Colon (tissue), 2 donors: ENCODE measurements at regions not wholly inside any gene's neighbourhood (a gene's known extent, or its start where the extent isn't known, plus 50 kb on each side); places are given as distances from the start of the nearest gene placed in this dataset.
"Not testable (repeated sequence)": the region's sequence is repeated elsewhere in the genome, so short reads cannot be mapped to it uniquely, and the experiment has no call there.

ENCODE experiments used
- FAIRE-seq: peaks from 2 replicates; lab custom pipeline; 2012; peaks lifted over from hg19 to GRCh38; lab: Jason Lieb, UNC
- donor health status: control.
- donor health status: control.

DNA sequence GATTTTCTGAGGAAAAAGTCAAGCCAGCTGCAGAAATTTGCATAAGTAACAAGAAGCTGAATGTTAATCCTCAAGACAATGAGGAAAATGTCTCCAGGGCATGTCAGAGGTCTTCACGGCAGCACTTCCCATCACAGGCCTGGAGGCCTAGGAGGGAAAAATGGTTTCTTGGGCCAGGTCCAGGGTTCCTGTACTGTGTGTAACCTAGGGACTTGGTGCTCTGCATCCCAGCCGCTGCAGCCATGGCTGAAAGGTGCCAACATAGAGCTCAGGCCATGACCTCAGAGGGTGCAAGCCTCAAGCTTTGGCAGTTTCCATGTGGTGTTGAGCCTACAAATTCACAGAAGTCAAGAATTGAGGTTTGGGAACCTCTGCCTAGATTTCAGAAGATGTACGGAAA lies 144.1 kb downstream of the AKR1D1 start:
- not testable (repeated sequence) for FAIRE-seq

DNA sequence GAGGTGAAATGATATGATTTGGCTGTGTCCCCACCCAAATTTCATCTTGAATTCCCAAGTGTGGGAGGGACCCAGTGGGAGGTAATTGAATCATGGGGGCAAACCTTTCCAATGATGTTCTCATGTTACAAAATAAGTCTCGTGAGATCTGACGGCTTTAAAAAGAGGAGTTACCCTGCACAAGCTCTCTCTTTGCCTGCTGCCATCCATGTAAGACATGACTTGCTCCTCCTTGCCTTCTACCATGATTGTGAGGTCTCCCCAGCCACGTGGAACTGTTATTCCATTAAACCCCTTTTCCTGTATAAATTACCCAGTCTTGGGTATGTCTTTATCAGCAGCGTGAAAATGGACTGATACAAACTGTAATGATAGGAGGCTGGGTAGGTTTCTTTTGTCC lies 145.1 kb downstream of the AKR1D1 start:
- not testable (repeated sequence) for FAIRE-seq

DNA sequence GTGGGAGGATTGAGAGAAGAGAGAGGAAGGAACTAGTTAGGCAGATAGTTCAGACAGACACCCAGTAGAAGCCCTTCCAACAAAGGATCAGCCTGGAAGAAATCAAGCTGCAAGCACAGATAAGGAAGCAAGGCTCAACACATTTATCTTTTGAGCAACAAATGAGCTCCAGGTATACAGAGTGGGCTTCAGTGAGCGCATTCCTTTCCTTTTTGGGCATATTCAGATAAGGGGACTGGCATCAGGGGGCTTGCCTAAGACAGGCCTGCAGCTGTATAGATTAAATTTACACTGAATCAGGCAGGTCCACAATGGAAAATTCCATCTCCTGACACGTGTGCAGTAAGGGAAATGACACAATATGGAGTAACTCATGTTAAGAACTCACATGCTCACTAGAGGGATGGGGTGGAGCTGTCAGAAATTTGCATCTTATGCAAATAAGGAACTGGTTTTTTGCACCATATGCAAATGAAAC lies 147.2 kb downstream of the AKR1D1 start:
- no peak for FAIRE-seq

DNA sequence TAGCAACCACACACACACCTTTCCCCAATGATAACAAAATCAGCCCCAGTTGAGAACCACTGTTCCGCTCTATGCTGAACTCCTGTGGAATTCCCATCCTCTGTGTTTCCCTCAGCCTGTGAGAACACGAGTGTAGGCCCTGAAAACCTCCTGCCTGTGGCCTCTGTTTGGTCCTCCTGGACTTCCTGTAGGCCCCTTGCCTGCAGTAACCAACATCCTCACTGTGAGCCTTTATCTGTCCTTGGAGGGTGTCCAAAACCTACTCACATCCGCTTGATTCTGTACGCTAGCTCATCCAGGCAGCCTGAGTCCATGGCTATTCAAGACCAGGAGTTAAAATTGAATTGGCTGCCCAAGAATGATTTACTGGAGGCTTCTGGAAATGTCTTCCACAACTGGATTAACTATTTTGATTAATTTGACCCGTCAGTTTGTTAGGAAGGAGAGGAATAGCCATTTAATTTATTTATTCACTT lies 149.8 kb downstream of the AKR1D1 start:
- FAIRE-seq = no peak

DNA sequence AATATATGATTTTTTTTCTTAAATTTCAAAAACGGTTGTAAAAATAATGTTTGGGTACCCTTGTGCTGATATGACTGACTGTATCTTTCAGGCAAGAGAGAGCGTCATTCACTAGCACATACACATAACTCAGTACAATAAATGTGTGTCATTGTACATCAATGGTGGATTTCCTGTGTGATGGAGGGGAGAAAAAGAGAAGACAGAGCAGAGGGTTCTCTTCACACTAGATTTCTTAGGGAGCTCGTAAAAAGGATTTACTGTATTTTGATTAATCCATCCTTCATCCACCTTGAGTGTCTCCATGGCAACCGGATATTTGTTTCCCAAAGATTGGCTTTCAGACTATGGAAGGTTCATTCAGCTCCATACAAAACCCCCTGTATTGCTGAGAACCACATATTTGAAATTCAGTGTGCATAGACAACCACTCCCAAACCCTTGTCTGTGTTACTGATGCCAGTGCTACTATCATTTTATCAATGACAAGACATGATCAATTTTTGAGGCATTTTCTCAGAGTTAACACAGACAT lies 150.6 kb downstream of the AKR1D1 start:
- no peak for FAIRE-seq

DNA sequence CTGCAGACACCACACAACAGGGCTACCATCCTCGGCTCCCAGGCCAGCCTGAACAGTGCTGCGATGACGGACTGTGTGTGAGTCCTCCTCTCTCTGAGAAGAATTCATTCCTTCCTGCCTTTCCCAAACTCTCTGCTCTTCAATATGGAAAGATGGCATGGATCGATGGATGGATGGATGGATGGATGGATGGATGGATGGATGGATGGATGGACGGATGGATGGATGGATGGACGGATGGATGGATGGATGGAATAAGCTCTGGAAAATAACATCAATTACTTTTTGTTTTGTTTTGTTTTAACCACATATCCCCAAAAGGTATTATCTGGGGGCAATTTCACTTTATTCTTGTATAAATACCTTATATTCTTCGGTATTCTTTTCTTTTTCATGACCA lies 151.9 kb downstream of the AKR1D1 start:
- no peak for FAIRE-seq

DNA sequence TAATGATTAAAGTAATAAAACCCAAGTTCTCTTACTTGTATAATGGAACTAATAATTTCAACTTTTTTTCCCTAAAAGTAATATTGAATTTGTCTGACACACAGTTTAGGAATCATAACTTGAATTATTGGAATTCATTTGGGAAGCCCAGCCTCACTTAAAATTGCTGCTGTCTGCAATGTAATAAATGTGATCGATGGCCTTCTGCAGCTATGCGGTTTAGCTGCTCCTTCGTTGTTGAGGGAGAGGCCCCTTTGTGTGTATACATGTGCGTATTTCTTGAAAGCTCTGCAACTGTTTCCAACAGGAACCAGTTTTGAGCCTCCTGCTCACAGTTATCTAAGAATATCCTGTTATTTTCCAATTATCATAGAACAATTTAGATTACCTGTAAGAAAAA lies 152.5 kb downstream of the AKR1D1 start:
- no peak for FAIRE-seq

DNA sequence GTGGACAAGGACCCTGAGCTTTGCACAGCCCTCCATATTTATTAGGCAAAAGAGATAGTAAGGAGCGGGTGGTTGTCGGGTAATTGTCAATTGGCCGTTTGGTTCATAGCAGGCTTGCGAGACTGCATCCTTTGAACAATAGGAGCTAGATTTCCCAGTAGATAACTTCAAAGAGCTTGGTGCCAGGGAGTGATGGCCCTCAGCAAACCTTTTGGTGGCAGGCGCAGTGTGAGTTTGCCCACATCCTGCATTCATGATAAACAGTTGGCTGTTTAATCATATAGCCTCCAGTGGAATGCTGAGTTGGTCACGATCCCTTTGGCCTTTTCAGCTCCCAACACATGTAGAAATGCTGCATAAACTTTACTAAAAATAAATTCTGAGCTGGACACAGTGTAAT lies 156.9 kb downstream of the AKR1D1 start:
- no peak for FAIRE-seq

DNA sequence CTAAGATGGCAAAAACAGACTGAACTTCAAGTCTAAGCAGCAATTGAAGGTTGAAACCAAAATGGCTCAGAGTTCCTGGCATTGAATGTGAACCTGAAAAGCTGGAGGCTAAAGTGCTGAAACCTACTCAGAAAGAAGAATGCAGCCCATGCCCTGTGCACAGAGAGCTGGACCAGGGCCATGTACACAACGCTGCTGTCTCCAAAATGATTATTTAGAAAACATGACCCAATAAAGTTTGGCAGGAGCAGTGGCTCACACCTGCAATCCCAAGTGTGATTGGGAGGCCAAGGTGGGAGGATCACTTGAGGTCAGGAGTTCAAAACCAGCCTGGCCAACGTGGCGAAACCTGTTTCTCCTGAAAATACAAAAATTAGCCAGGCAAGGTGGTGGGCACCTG lies 158.9 kb downstream of the AKR1D1 start:
- no peak for FAIRE-seq

DNA sequence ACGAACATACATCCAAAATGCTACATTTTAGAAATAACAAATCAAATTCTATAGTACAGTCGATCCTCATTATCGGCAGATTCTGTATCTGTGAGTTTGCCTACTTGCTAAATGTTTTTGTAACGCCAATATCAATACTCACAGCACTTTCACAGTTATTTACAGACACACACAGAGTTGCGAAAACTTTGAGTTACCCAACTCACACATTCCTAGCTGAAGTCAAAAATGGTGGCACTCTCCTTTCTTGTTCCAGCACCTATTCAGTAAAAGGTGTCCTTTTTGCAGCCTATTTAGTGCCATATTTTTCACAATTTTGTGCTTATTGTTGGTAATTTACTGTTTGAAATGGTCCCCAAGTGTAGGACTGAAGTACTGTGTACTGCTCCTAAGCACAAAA lies 161.7 kb downstream of the AKR1D1 start:
- no peak for FAIRE-seq

DNA sequence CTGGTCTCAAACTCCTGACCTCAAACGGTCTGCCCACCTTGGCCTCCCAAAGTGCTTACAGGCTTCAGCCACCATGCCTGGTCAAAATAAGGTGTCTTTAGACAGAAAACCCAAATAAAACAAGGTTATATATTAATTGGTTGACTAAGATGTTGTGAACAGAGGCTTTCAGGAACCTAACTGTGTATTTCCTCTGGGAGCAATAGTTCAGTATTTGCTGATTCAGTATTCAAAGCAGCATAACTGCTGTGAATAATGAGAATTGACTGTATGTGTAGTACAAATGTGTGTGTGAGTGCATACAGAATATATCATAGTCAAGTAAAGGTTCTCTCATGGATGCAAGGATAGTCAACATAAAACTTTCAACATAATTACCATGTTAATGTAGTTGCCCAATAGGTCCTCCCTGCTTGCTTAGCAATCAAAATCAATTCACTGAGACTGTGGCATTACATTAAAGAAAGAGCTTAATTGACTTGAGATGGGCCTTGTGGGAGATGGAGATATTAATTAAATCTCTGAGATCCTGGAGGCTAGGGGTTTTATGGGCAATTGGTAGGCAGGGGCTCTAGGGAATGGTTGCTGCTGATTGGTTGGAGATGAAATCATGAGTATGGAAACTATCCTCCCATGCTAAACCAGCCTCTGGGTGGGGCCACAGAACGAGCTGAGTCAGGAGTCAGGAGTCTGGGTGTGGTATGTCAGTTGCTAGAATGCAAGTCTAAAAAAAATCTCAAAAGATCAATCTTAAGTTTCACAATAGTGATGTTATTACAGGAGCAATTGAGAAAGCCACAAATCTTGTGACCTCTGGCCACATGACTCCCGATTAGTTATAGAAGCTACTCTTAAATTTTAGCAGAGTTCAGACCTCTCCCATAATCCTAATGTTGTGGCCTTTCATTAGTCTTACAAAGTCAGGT lies 162.7 kb downstream of the AKR1D1 start:
- FAIRE-seq = no peak

DNA sequence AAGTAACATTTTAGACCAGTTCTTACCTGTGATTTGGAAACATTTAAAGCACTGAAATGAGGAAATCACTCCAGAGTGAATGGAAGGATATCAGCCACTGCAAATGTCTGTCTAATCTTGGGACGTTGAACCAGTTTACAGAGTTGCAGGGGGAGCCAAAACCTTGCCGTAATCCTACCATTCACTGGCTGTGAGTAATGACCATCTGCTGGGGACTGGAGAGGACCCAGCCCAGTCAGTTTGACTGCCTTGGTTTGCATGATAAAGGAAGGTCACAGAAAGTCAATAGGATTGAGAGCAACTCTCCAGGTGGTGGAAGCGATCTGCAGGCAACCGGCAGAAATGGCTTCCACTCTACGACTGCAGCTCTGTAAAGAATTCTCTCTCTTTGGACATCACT lies 167.2 kb downstream of the AKR1D1 start:
- no peak for FAIRE-seq

DNA sequence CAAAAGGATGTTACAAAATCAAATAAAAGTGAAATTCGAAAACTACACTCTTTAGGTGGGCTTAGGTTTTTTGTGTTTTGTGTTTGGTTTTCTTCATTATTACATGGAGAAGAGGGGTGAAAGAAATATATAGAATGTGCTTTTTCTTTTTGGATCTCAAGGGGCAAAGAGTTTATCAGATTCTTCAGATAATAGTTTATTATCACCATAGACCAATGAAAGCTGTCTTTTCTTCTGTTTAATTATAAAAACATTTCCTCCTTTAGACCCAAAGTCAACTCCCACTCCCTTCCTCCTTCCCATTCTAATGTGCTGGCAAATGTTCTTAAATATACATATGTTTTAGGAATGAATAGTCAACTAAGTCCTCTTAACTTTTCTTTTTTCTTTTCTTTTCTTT lies 167.6 kb downstream of the AKR1D1 start:
- FAIRE-seq = no peak

DNA sequence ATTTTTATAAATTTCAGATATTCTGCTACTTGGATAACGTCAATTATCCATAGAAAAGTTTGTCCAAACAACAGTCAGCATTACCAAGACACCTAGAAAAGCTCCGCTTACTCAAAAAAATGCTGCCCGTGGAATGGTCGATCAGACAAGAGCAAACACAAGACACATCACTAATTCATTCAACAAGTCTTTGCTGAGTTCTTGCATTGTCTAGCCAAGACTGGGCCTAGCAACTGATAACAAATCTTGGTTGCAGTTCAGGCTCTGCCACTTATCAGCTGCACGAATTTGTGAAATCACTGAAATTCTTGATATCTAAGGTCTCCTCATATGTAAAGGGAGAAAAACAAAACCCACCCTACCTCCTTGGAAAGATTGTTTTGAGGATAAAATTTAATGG lies 168.3 kb downstream of the AKR1D1 start:
- no peak for FAIRE-seq

DNA sequence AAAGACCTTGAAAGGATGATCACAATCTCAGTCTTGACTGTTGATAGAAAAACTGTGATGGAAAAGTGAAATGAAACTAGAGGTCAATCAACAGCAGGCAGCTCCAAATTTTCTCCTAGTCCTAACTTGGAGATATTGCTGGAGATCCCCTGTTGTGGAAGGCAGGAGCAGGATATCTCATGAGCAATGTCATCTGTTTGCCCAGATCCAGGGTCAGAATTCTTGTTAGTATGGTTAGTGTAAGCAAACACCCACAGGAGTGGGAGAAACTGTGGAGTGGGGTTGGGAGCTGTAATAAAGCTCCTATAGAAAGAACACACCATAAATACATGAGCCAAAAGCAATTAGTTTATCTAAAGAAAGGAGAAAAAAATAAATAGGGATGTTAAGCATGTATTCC lies 169.0 kb downstream of the AKR1D1 start:
- no peak for FAIRE-seq

DNA sequence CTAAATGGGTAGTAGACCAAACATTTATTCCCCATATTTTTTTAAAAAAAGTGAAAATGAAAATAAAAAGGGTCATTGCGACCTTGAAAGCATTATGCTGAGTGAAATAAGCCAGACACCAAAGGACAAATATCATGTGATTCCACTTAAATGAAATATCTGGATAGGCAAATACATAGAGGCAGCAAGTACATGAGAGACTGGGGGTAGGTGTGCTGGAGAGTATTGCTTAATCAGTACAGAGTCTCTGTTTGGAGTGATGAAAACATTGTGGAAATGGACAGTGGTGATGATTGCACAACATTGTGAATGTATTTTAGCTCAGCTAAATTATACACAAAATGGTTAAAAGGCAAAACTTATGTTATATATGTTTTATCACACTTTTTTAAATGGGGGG lies 169.4 kb downstream of the AKR1D1 start:
- FAIRE-seq = no peak

DNA sequence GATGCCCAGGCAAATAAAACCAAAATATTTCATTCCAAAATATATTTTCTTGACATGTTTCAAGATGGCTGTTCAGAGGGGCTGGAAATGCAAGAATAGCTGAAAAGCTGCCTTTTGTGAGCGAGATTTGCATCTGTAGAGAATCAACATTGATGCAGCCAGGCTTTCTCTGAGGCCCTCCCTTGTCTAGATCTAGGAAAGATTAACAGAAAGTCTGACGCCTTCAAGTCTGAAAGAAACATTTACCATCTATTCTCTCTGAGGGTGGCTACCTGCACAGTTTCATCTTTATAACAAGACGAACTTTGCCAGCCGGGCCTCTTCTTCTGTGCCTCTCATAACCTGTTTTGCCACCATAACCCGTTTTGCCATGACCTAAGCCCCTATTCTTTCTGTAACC lies 170.2 kb downstream of the AKR1D1 start:
- FAIRE-seq = no peak

DNA sequence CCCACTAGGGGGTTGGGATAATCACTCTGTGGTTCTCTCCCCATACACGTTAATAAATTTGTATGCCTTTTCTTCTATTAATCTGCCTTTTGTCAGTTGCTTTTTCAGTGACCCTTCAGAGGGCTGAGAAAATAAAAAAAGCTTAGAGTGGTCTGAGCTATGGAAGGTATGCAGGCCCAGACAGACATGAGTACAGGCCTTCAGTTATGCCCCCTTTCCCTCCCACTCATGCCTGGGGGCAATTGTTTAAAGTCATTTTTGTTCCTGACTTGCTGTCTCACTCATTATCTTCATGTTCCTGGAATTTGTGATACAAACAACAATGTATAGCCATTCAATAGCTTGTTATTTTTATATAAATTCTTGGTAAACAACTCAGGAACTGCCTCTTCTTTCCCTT lies 170.8 kb downstream of the AKR1D1 start:
- no peak for FAIRE-seq

DNA sequence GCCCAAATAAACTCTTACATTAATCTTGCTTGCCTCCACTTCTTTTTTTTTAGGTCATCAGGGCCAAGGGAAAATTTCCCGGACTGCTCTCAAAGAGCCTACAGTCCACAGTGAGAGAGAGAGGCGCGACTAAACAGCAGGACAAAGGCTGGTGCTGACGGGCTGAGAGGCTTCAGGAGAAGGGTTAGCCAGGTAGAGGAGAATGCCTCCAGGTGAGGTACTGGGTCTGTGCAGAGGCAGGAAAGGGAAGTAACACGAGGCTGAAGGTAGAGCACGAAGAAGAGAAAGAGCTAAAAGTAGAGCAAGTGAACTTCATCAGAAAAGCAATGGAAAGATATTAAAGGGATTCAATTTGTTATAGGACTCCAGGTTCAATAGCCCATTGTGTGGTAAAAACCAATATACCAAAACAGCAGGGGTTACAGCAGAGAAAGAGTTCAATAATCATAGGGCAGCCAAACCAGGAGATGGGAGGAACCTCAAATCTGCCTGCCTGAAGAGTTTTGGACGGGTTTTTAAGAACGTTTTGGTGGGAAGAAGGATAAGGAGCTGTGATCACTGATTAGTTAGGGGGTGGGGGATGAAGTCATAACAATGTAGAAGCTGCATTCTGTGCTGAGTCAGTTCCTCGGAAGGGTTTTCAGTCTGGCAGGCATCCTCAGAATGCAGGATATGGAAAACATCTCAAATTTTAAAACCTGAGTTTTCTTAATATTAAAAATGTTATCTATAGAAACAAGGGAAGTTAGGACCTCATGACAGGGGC lies 171.5 kb downstream of the AKR1D1 start:
- no peak for FAIRE-seq

DNA sequence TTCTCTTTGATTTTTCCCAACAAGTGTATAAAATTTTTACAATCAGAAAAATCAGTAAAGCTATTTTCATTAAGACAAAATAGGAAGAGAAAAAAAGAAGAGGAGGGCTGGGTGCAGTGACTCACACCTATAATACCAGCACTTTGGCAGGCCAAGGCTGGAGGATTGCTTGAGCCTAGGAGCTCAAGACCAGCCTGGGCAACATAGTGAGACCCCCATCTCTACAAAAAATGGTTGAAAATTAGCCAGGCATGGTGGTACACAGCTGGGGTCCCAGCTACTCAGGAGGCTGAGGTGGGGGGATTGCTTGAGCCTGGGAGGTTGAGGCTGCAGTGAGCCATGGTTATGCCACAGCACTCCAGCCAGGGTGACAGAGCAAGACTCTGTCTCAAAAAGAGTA lies 172.3 kb downstream of the AKR1D1 start:
- FAIRE-seq = no peak

DNA sequence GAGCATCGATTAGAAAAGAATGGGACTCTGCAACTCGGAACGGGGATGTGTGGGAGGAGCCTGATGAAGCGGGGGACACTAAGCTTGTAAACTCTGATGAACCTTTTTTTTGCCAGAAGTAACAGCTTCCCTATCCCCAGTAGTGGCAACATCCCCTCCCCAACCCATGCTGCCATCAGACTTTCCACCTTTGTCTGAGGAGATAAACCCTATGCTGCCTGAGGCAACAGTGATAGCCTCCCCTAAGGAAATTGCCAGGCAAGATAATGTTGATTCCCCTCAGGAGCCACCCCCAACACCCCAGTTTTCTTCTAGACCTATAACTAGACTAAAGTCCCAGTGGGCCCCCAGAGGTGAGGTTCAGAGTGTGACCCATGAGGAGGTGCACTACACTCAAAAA lies 173.7 kb downstream of the AKR1D1 start:
- FAIRE-seq = no peak

DNA sequence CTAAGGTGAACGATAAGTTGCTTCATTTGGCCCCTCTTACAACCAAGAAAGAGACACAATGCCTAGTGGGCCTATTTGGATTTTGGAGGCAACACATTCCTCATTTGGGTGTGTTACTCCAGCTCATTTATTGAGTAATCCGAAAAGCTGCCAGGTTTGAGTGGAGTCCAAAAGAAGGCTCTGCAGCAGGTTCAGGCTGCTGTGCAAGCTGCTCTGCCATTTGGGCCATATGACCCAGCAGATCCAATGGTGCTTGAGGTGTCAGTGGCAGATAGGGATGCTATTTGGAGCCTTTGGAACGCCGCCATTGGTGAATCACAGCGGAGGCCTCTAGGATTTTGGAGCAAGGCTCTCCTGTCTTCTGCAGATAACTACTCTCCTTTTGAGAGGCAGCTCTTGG lies 176.4 kb downstream of the AKR1D1 start:
- FAIRE-seq = not testable (repeated sequence)

DNA sequence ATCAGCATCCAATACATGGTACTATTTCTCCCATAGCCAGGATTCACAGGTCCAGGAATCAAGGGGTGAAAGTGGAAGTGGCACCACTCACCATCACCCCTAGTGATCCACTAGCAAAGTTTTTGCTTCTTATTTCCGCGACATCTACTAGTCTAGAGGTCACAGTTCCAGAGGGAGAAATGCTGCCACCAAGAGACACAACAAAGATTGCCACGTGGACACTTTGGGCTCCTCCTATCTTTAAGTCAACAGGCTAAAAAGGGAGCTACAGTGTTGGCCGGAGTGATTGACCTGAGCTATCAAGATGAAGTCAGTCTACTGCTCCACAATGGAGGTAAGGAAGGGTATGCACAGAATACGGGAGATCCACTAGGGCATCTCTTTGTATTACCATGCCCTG lies 178.2 kb downstream of the AKR1D1 start:
- FAIRE-seq = no peak
